CD4-positive, CD25-positive, alpha-beta regulatory T cell (primary cell): ENCODE measurements at regions not wholly inside any gene's neighbourhood (a gene's known extent, or its start where the extent isn't known, plus 50 kb on each side); places are given as distances from the start of the nearest gene placed in this dataset.

Experiments
- ATAC-seq, 2 donors: fragments of 150-1000 bp; cut with Tn5 transposase; one replicate each; pipeline ENCODE4 v1.10.0; 2021; ENCODE audit warnings: low read depth in 2 of 2, moderate number of reproducible peaks in 2 of 2, moderate library complexity in 1 of 2
- DNase-seq, 3 donors: peaks; one replicate each; pipeline versions ENCODE4 v3.0.0 to v3.0.0-alpha.2; 2012 to 2022; ENCODE audit warnings: mixed read lengths in 1 of 3
- H3K27ac ChIP-seq: one replicate; pipeline ENCODE4 v1.7.0; 2013; ENCODE audit warnings: mild to moderate bottlenecking, low read length; ENCODE audit not compliant: insufficient read depth, poor library complexity, severe bottlenecking
- H3K27me3 ChIP-seq: one replicate; pipeline ENCODE4 v1.7.0; 2013; ENCODE audit warnings: low read length; ENCODE audit not compliant: control insufficient read depth, insufficient read depth
- H3K36me3 ChIP-seq: one replicate; pipeline ENCODE4 v1.7.0; 2013; ENCODE audit warnings: mild to moderate bottlenecking, low read length, moderate library complexity; ENCODE audit not compliant: control insufficient read depth, insufficient read depth
- H3K4me1 ChIP-seq: 2 replicates; pipeline ENCODE4 v1.7.0; 2013; ENCODE audit warnings: mild to moderate bottlenecking, low read length; ENCODE audit not compliant: insufficient read depth, control insufficient read depth, poor library complexity, severe bottlenecking
- H3K4me3 ChIP-seq: one replicate; pipeline ENCODE4 v1.7.0; 2013; ENCODE audit warnings: low read depth, mild to moderate bottlenecking, low read length, moderate library complexity
- H3K9me3 ChIP-seq, 2 experiments: 1 replicate in 1 of 2; 2 replicates in 1 of 2; pipeline ENCODE4 v1.7.0; 2013; ENCODE audit warnings: low read length in 2 of 2, mild to moderate bottlenecking in 1 of 2, moderate library complexity in 1 of 2; ENCODE audit not compliant: control insufficient read depth in 2 of 2
- H3K27ac Mint-ChIP-seq, 3 donors: one replicate each; pipeline ENCODE4 v1.8.0; 2020 to 2022; ENCODE audit warnings: mild to moderate bottlenecking in 3 of 3, mixed read lengths in 3 of 3, moderate library complexity in 2 of 3
- H3K27me3 Mint-ChIP-seq: one replicate; pipeline ENCODE4 v1.8.0; 2022; ENCODE audit warnings: mild to moderate bottlenecking, mixed read lengths
- H3K36me3 Mint-ChIP-seq: one replicate; pipeline ENCODE4 v1.8.0; 2020; ENCODE audit warnings: mixed read lengths
- H3K4me1 Mint-ChIP-seq, 4 donors: one replicate each; pipeline ENCODE4 v1.8.0; 2020 to 2022; ENCODE audit warnings: mixed read lengths in 4 of 4, mild to moderate bottlenecking in 1 of 4
- H3K4me3 Mint-ChIP-seq, 4 donors: one replicate each; pipeline ENCODE4 v1.8.0; 2020 to 2022; ENCODE audit warnings: mild to moderate bottlenecking in 4 of 4, mixed read lengths in 4 of 4, moderate library complexity in 3 of 4
- H3K9me3 Mint-ChIP-seq, 7 donors: one replicate each; pipeline ENCODE4 v1.8.0; 2020 to 2022; ENCODE audit warnings: mixed read lengths in 7 of 7, mild to moderate bottlenecking in 3 of 7, moderate library complexity in 2 of 7

DNA sequence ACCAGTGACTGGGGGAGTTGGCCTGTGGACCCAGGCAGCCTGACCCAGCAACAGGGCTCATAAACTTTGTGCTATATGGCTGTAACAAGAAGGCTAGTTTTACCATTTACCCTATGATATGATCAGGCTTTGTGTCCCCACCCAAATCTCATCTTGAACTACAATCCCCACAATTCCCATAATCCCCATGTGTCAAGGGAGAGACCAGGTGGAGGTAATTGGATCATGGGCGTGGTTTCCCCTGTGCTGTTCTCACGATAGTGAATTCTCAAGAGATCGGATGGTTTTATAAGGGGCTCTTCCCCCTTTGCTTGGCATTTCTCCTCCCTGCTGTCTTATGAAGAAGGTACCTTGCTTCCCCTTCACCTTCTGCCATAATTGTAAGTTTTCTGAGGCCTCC is 111.2 kb upstream of the NLRP1 start:
- Mint-ChIP-seq H3K4me3 (no peak overlapping the region), H3K9me3 (peaks cover 0 to 4% (median 0%) of the 10 kb centered on the region in 7 donors), H3K36me3 (no peaks in the 10 kb centered on the region), H3K4me1 (no peaks in the 10 kb centered on the region), H3K27ac (no peak overlapping the region), H3K27me3 (peaks cover 4% of the 10 kb centered on the region)
- DNase-seq (no peak), ATAC-seq (no peak)
- Histone ChIP-seq H3K9me3 (no peaks in the 10 kb centered on the region), H3K27ac (no peak overlapping the region), H3K36me3 (no peaks in the 10 kb centered on the region), H3K4me3 (no peak overlapping the region), H3K27me3 (peaks cover 5% of the 10 kb centered on the region), H3K4me1 (no peaks in the 10 kb centered on the region)

DNA sequence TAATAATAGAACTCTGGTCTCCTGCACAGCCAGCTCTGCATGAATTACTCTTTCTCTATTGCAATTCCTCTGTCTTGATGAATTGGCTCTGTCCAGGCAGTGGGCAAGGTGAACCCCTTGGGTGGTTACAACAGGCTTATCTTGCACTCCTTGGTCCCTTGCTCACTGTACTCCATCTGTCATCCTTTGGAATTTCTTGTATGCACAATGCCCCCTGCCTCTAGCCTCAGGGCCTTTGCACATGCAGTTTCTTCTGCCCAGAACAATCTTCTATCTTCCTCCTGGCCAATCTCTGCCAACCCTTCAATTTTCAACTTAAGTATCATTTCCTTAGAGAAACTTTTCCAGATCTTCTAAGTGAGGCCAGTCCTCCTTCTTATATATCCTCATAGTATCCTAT is 114.7 kb upstream of the NLRP1 start:
- H3K27ac Mint-ChIP-seq = no peak overlapping the region
- H3K4me3 Mint-ChIP-seq = no peak overlapping the region
- no peaks in the 10 kb centered on the region for H3K36me3 Mint-ChIP-seq
- H3K27me3 Mint-ChIP-seq = no peaks in the 10 kb centered on the region
- no peaks in the 10 kb centered on the region for H3K4me1 Mint-ChIP-seq
- ATAC-seq (no peak), DNase-seq (no peak)
- H3K36me3 ChIP-seq = no peaks in the 10 kb centered on the region
- H3K9me3 ChIP-seq = no peaks in the 10 kb centered on the region
- H3K27me3 ChIP-seq = peaks cover 11% of the 10 kb centered on the region
- no peak overlapping the region for H3K27ac ChIP-seq
- H3K4me1 ChIP-seq = no peaks in the 10 kb centered on the region
- peaks cover 0 to 5% (median 0%) of the 10 kb centered on the region in 7 donors for H3K9me3 Mint-ChIP-seq
- H3K4me3 ChIP-seq = no peak overlapping the region

DNA sequence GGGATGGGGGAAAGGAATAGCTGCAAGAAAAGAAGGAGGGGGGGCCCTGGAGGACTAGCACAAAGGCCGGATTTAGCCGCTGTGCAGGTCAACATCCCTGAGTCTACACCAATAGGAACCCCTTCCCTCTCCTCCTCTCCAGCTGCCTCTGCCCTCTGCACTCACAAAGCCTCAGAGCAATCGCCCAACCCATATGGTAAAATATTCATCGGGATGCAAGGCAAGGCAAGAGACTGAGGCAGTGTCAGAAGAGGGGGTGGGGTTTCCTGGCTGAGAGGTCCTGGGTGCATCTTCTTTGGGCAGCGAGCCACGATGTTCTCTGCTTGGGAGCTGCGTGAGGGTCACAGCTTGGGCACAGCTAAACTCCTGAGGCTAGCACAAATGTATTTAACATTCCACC is 115.5 kb upstream of the NLRP1 start:
- no peaks in the 10 kb centered on the region for H3K9me3 ChIP-seq
- H3K4me1 Mint-ChIP-seq = no peaks in the 10 kb centered on the region
- no peak overlapping the region for H3K27ac Mint-ChIP-seq
- no peaks in the 10 kb centered on the region for H3K36me3 Mint-ChIP-seq
- no peak for DNase-seq
- H3K4me3 ChIP-seq = no peak overlapping the region
- no peak overlapping the region for H3K4me3 Mint-ChIP-seq
- ATAC-seq = no peak
- no peak overlapping the region for H3K27ac ChIP-seq
- peaks cover 0 to 5% (median 0%) of the 10 kb centered on the region in 7 donors for H3K9me3 Mint-ChIP-seq
- no peaks in the 10 kb centered on the region for H3K27me3 Mint-ChIP-seq
- no peaks in the 10 kb centered on the region for H3K4me1 ChIP-seq
- H3K36me3 ChIP-seq = no peaks in the 10 kb centered on the region
- peaks cover 14% of the 10 kb centered on the region for H3K27me3 ChIP-seq

DNA sequence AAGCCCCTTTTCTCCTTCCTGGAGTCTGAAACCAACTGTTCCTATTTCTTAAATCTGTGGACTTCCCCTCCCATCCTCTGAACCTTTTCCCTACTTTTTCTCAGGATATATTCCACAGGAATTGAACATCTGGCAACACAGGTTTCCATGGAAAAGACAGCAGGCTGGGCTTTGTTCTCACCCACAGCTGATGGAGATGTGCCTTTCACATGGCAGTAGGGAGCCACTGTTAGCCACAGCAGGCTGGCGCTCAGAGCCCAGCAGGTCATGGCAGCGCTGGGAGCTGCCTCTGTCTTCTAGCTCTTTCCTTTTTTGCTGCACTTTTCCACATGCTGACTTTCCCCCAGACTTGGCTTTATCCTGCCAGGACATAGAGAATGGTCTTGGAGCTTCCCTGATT is 116.4 kb upstream of the NLRP1 start:
- Mint-ChIP-seq H3K4me3 (no peak overlapping the region), H3K4me1 (no peaks in the 10 kb centered on the region), H3K27me3 (no peaks in the 10 kb centered on the region)

DNA sequence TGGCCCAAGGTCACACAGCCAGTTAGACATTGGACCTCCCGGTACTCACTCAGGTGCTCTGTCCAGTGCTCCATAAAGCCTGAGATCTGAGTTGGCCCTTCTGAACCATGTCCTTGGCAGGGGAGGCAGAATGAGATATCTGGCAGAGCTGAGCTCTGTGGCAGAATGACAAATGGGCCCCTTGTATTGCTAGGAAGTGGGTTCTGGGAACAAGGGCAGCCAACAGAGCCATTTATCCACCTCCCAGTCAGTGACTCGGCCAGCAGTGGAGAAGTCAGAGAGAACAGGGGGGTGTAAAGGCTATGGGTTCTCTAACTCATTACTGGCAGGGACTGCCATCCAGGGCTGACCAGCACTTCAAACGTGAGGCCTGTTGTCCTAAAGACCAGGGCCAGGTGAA is 117.1 kb upstream of the NLRP1 start:
- Histone ChIP-seq H3K36me3 (no peaks in the 10 kb centered on the region), H3K4me3 (no peak overlapping the region), H3K9me3 (no peaks in the 10 kb centered on the region), H3K27ac (no peak overlapping the region), H3K27me3 (peaks cover 14% of the 10 kb centered on the region), H3K4me1 (no peaks in the 10 kb centered on the region)
- Mint-ChIP-seq H3K9me3 (peaks cover 0 to 5% (median 0%) of the 10 kb centered on the region in 7 donors), H3K4me1 (no peaks in the 10 kb centered on the region), H3K27ac (no peak overlapping the region), H3K4me3 (no peak overlapping the region), H3K36me3 (no peaks in the 10 kb centered on the region), H3K27me3 (no peaks in the 10 kb centered on the region)
- DNase-seq (no peak), ATAC-seq (no peak)

More for the DNA sequence above, 116.4 kb upstream of the NLRP1 start:
- peaks cover 0 to 5% (median 0%) of the 10 kb centered on the region in 7 donors for H3K9me3 Mint-ChIP-seq
- no peaks in the 10 kb centered on the region for H3K36me3 ChIP-seq
- peaks cover 14% of the 10 kb centered on the region for H3K27me3 ChIP-seq
- H3K9me3 ChIP-seq = no peaks in the 10 kb centered on the region
- no peaks in the 10 kb centered on the region for H3K36me3 Mint-ChIP-seq
- ATAC-seq = no peak
- DNase-seq = no peak
- H3K4me3 ChIP-seq = no peak overlapping the region
- no peak overlapping the region for H3K27ac Mint-ChIP-seq
- no peak overlapping the region for H3K27ac ChIP-seq
- no peaks in the 10 kb centered on the region for H3K4me1 ChIP-seq

DNA sequence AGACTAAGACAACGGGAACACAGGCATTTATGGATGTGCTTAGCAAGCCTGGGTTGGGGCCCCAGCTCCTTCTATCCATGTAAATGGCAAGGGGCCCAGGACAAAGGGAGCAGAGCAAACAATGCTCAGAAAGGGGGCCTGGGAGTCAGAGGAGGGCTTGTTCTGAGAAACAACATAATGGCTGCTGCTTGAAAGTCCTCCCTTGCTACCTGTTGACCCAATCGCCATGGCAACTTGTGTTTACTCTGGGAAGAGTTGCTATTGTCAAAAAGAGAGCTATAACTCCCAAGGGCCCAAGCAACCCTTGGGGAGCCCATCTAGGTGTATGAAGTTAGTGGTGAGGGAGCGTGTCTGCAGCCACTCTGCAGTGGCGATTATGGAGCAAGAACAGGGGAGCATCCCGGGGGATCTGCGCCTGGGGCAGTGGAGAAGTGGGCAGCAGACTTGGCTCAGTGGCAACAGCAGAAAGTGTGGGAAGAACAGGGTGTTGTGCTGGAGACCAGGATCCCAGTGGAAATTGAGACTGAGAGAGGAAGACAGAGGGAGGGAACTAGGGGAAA is 118.7 kb upstream of the NLRP1 start:
- Histone ChIP-seq H3K27ac (no peak overlapping the region), H3K4me3 (no peak overlapping the region), H3K9me3 (no peaks in the 10 kb centered on the region), H3K36me3 (no peaks in the 10 kb centered on the region), H3K4me1 (no peaks in the 10 kb centered on the region), H3K27me3 (peaks cover 14% of the 10 kb centered on the region)
- DNase-seq = no peak
- Mint-ChIP-seq H3K4me1 (no peaks in the 10 kb centered on the region), H3K9me3 (peaks cover 0 to 5% (median 0%) of the 10 kb centered on the region in 7 donors), H3K4me3 (no peak overlapping the region), H3K27me3 (peaks cover 5% of the 10 kb centered on the region), H3K27ac (no peak overlapping the region), H3K36me3 (no peaks in the 10 kb centered on the region)
- ATAC-seq = no peak

DNA sequence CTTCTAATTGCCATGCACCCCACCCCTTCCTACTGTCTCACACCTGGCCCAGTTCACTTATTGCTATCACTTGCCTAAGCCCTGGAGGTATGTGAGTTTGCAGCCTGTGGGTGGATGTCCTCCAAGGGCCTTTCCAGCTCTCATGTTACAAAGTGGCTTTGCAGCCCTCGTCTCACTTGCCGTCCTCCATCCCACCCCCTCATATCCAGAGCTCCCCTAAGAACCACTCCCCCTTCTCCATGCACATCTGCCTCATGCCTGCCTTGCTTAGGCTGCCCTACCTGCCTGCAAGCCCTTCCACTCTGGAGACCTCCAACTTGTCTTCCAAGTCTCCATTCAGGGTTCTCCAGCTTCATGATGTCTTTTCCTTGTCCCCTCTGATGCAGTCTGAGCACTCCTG is 119.4 kb upstream of the NLRP1 start:
- ATAC-seq (no peak), DNase-seq (no peak)
- Histone ChIP-seq H3K36me3 (no peaks in the 10 kb centered on the region), H3K9me3 (peaks cover 0 to 3% of the 10 kb centered on the region in 2 experiments), H3K27ac (no peak overlapping the region), H3K4me3 (no peak overlapping the region), H3K27me3 (peaks cover 21% of the 10 kb centered on the region), H3K4me1 (no peaks in the 10 kb centered on the region)
- peaks cover 0 to 5% (median 0%) of the 10 kb centered on the region in 7 donors for H3K9me3 Mint-ChIP-seq
- H3K27me3 Mint-ChIP-seq = peaks cover 9% of the 10 kb centered on the region
- no peaks in the 10 kb centered on the region for H3K36me3 Mint-ChIP-seq
- H3K4me3 Mint-ChIP-seq = no peak overlapping the region
- H3K4me1 Mint-ChIP-seq = no peaks in the 10 kb centered on the region
- H3K27ac Mint-ChIP-seq = no peak overlapping the region

DNA sequence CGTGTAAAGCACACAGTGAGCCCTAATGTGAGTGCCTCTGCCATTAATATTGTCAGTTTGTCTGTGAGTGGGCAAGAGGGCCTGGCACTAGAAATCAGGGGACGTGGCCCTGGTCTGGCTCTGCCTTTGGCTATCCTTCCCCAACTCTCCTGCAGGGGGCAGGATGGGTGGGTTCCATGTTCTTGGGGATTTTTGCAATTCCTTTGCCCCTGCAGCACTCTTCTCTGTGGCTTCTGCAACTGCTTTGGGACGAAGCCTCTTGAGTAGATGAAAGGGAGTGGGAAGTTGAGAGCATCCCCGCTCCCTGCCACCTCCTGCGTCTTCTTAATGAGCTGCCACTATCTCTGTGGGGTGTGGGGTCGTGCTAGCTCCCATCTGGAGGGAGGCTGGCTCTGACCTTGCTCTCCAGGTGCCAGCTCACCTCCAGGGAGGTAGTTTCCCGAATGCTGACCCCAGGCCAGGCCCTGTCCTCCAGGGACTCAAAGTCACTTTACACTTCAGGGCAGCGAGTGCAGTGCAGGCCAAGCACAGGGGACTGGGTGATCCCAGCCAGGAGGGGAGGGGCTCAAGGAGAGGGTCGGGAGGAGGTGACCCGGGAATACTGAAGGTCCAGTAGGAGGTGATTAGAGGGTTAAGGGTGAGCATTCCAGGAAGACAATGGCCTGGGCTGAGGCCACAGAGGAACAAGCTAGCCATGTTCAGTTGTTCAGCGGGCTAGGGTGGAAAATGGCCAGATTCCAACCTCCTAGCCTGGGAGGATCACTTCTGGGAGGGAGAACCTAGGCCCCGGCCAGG is 121.0 kb upstream of the NLRP1 start:
- Mint-ChIP-seq H3K4me1 (no peaks in the 10 kb centered on the region), H3K36me3 (no peaks in the 10 kb centered on the region), H3K9me3 (peaks cover 0 to 5% (median 0%) of the 10 kb centered on the region in 7 donors), H3K27me3 (peaks cover 9% of the 10 kb centered on the region), H3K27ac (no peak overlapping the region), H3K4me3 (no peak overlapping the region)
- DNase-seq (peak in 1 of 3 donors; percentile 2), ATAC-seq (no peak)
- no peak overlapping the region for H3K4me3 ChIP-seq
- no peaks in the 10 kb centered on the region for H3K4me1 ChIP-seq
- H3K27me3 ChIP-seq = peaks cover 20% of the 10 kb centered on the region
- H3K36me3 ChIP-seq = no peaks in the 10 kb centered on the region
- peaks cover 0 to 3% of the 10 kb centered on the region in 2 experiments for H3K9me3 ChIP-seq
- H3K27ac ChIP-seq = no peak overlapping the region
